ENCODE measurements at regions not wholly inside any gene's neighbourhood (a gene's known extent, or its start where the extent isn't known, plus 50 kb on each side); places are given as distances from the start of the nearest gene placed in this dataset.
"Not testable (repeated sequence)": the region's sequence is repeated elsewhere in the genome, so short reads cannot be mapped to it uniquely, and the experiment has no call there.

GRCh38 chr17:77288115-77288619, 147.4 kb downstream of the SEC14L1 start:
- H3K27me3 ChIP-seq, result no peaks in the 10 kb centered on the region
- 90 to 93% (median 90%) methylated on average over 17 of the region's 17 CpGs for WGBS, 3 donors
- intact Hi-C loops (cut with DNase I), result no loop called here
- no peaks in the 10 kb centered on the region for H3K9me3 ChIP-seq
- H3K4me3 ChIP-seq, result no peak overlapping the region
- no peak overlapping the region for H3K27ac ChIP-seq
- no peaks in the 10 kb centered on the region for H3K36me3 ChIP-seq
- peaks cover 10% of the 10 kb centered on the region for H3K4me1 ChIP-seq (ENCODE audit: insufficient read depth)
- TF ChIP-seq EP300 (IDR thresholded peaks at IDR 0.05) (no peak), CTCF (IDR thresholded peaks at IDR 0.05) (no peak), POLR2A (IDR thresholded peaks at IDR 0.05) (no peak)
- DNase-seq, result no peak

- H3K4me3 ChIP-seq; H3K4me1 ChIP-seq (ENCODE audit: insufficient read depth); H3K9me3 ChIP-seq; H3K27ac ChIP-seq; DNase-seq; H3K27me3 ChIP-seq; H3K36me3 ChIP-seq; intact Hi-C loops (cut with DNase I): not testable (repeated sequence)
- WGBS, 3 donors, result 96% methylated on average over 20 of the region's 20 CpGs
Observed at GRCh38 chr17:77290759-77291558, 150.2 kb downstream of the SEC14L1 start.

GRCh38 chr17:77291591-77292386, 151.0 kb downstream of the SEC14L1 start:
- no peak for DNase-seq
- WGBS, 3 donors, result 95 to 96% (median 96%) methylated on average over 18 of the region's 18 CpGs
- Histone ChIP-seq H3K4me1 (ENCODE audit: insufficient read depth) (peaks cover 5% of the 10 kb centered on the region), H3K27me3 (no peaks in the 10 kb centered on the region), H3K4me3 (no peak overlapping the region), H3K36me3 (no peaks in the 10 kb centered on the region), H3K27ac (no peak overlapping the region), H3K9me3 (no peaks in the 10 kb centered on the region)
- intact Hi-C loops (cut with DNase I), result no loop called here
- TF ChIP-seq POLR2A (IDR thresholded peaks at IDR 0.05) (no peak), EP300 (IDR thresholded peaks at IDR 0.05) (no peak), CTCF (IDR thresholded peaks at IDR 0.05) (no peak)

- TF ChIP-seq CTCF (IDR thresholded peaks at IDR 0.05) (no peak), POLR2A (IDR thresholded peaks at IDR 0.05) (no peak), EP300 (IDR thresholded peaks at IDR 0.05) (no peak)
Observed at GRCh38 chr17:77294761-77295160, 154.0 kb downstream of the SEC14L1 start.

More at GRCh38 chr17:77294761-77295160, 154.0 kb downstream of the SEC14L1 start:
- Histone ChIP-seq H3K4me1 (ENCODE audit: insufficient read depth) (no peaks in the 10 kb centered on the region), H3K36me3 (no peaks in the 10 kb centered on the region), H3K9me3 (no peaks in the 10 kb centered on the region), H3K4me3 (no peak overlapping the region), H3K27ac (no peak overlapping the region), H3K27me3 (no peaks in the 10 kb centered on the region)
- 87 to 95% (median 93%) methylated on average over 20 of the region's 20 CpGs for WGBS, 3 donors
- no peak for DNase-seq
- intact Hi-C loops (cut with DNase I), result no loop called here
